Smooth muscle cell of the brain vasculature (primary cell): ENCODE measurements at regions not wholly inside any gene's neighbourhood (a gene's known extent, or its start where the extent isn't known, plus 50 kb on each side); places are given as distances from the start of the nearest gene placed in this dataset.

ENCODE experiments used
- DNase-seq: peaks from one replicate; pipeline ENCODE4 v3.0.0-alpha.2; 2012; ENCODE audit warnings: low read depth, low spot score

DNA sequence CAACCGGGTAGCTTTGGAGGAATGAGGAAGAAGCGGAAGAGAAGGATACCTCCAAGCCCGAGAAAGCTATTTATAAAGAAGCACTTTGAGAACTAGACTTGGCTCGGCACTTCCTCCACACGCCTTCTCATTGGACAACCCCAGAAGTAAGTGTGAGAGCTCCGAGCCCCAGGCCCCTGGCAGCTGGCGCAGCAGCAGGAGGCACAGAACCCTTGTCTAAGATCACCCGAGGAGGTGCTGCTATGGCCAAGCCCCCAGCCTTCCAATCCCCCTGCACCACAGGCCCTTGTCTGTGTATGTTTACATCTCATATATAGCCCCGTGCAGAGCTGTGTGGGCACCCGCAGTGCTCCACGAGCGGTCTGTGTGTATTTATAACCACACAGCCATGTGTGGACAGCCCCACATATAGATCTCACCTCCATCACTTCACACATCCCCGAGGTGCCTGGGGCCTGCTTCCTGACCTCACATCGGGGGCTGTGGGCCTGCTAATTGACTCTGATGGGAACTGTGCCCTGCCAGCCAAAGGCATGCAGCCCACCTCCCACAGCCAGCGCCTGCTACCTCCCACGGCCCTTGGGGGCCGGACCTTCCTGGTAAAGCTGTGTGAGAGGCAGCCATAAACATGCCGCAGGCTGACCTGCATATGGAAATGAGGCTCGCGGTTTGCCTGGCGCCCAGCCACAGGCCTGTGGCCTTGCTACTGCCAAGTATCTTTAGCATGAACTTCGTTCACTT lies 96.1 kb downstream of the C17orf67 start:
- DNase-seq: peak; percentile 94

DNA sequence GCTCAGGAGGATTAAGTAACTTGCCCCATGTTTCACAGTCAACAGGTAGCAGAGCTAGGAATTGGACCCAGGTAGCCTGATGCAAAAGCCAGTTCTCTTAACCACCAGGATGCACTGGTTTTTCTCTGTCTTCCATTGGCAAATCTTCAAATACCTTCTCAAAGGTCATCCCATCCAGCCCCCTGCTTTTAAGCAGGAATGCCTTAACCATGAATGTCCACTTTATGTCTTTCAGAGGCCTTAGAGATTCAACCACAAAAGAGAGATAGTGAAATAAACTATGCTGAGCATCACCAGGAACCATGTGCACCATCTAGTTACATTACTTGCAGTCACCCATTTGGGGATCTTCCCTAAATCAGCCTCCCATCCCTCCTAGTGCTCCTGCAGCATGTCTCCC lies 94.3 kb downstream of the C17orf67 start:
- no peak for DNase-seq

DNA sequence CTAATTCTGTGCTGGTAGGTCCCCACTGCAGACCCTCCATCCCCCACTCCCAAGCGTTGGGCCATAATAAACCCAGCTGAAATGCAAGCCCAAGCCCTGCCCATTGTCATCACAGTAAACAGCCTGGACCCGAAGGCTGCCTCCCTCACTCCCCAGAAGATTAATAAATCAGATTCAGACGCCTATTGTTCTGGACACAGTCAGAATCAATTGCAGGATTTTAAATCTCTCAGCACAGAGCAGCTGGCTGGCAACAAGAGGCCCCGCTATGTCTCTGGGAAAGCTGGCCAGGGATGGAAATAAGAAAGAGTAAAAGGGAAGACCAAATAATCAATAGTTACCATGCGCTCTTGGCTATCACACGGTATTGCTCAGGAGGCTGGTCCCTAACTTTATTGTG lies 93.9 kb downstream of the C17orf67 start:
- no peak for DNase-seq

DNA sequence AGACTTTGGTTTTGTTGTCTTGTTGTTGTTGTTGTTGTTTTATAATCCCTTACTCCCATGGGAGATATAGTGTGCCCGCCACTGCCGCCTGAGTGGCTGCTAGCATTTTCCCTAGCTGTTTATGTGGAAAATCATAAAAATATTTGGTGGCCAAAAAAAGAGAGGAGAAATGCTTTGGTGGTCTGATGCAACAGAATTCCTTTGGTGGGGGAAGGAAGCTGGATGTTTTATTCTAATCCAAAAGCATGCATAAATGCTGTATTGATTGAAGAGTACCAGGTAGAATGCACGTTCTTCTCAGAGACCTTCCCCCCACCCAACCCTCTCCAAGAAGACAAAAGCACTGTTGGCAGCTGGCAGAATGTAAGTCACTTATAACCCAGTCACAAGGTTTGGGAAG lies 93.2 kb downstream of the C17orf67 start:
- DNase-seq: no peak
